Heart left ventricle (tissue), 16 donors: ENCODE measurements at regions not wholly inside any gene's neighbourhood (a gene's known extent, or its start where the extent isn't known, plus 50 kb on each side); places are given as distances from the start of the nearest gene placed in this dataset.

ENCODE experiments used
- ATAC-seq, 4 donors: fragments of 200-7000 bp; cut with Tn5 transposase; one replicate each; pipeline ENCODE4 v1.9.1; 2020 to 2022; ENCODE audit warnings: moderate library complexity in 4 of 4, mild to moderate bottlenecking in 3 of 4, moderate number of reproducible peaks in 1 of 4
- DNase-seq, 5 donors: peaks; one replicate each; pipeline ENCODE4 v3.0.0-alpha.2; 2020
- H3K27ac ChIP-seq, 12 donors: fragments of 200-600 bp; sonication (generic) in 4 of 12; one replicate each; pipeline versions ENCODE4 v1.5.0 to v1.8.0; 2016 to 2022; ENCODE audit warnings: mild to moderate bottlenecking in 2 of 12
- H3K27me3 ChIP-seq, 9 donors: fragments of 200-600 bp; sonication (generic) in 2 of 9; one replicate each; pipeline versions ENCODE4 v1.5.1 to v1.8.0; 2016 to 2022; ENCODE audit warnings: mild to moderate bottlenecking in 3 of 9
- H3K36me3 ChIP-seq, 9 donors: fragments of 200-600 bp; sonication (generic) in 2 of 9; one replicate each; pipeline versions ENCODE4 v1.5.0 to v1.8.0; 2018 to 2022; ENCODE audit warnings: mild to moderate bottlenecking in 2 of 9
- H3K4me1 ChIP-seq, 12 donors: fragments of 200-600 bp; sonication (generic) in 4 of 12; one replicate each; pipeline versions ENCODE4 v1.5.0 to v1.8.0; 2016 to 2022; ENCODE audit warnings: mild to moderate bottlenecking in 3 of 12
- H3K4me3 ChIP-seq, 12 donors: fragments of 200-600 bp; sonication (generic) in 4 of 12; one replicate each; pipeline versions ENCODE4 v1.5.0 to v1.8.0; 2017 to 2022; ENCODE audit warnings: mild to moderate bottlenecking in 9 of 12, moderate library complexity in 4 of 12
- H3K9me3 ChIP-seq, 12 donors: fragments of 200-600 bp; sonication (generic) in 4 of 12; one replicate each; pipeline versions ENCODE4 v1.5.0 to v1.8.0; 2016 to 2022; ENCODE audit warnings: mild to moderate bottlenecking in 1 of 12
- CTCF ChIP-seq, 12 donors: fragments of 200-600 bp; sonication (generic) in 4 of 12; IDR thresholded peaks; one replicate each; pipeline versions ENCODE4 v1.5.0 to v1.8.0; 2018 to 2022; ENCODE audit warnings: antibody characterized with exemption in 12 of 12, mild to moderate bottlenecking in 5 of 12
- POLR2A ChIP-seq, 2 donors: fragments of 450-650 bp; IDR thresholded peaks; one replicate each; pipeline ENCODE4 v1.6.1; 2017; ENCODE audit warnings: antibody characterized with exemption in 2 of 2, mild to moderate bottlenecking in 2 of 2, moderate library complexity in 2 of 2
- WGBS, 4 donors: extraction: QIAGEN DNeasy Blood & Tissue Kit in 2 of 4; methylation state at CpG; one replicate each; pipeline versions ENCODE4 v1.1.5 to v1.1.7; 2013 to 2018; 5-methylcytosine and 5-hydroxymethylcytosine counted together
- intact Hi-C, 10 donors: fragments of 100-400 bp; cut with DNase I; formaldehyde crosslinking; loops; one replicate each; pipeline versions ENCODE4 v1.11.1 to v1.14.2; 2022
- donor health status: ischemic (EF 13 %, LVEDD 7.1; RV severe dilation, severe dysfunction).
- donor health status: healthy with polysubstance abuse.
- donor health status: DM: no; HTN: yes; CAD: no.
- donor health status: DM: no; HTN: no; CAD: no.
- donor health status: ischemic (EF 25% LVEDD 6.9; RV normal size, moderate dysfunction).
- donor health status: ischemic (EF 25% LVEDD 5.7; RV mildly dilated, moderate dysfunction).
- donor health status: healthy.
- donor health status: DM: yes; HTN: yes; CAD: no.
- donor health status: ischemic (EF 35%, LVEDD 5.7; RV mildly dilated, moderate dysfunction).
- donor health status: nonischemic (EF 11% LVEDD 7.7; RV severe dilation, severe dysfunction).
- donor health status: DM: yes; HTN: yes; CAD: no.
- donor health status: PGD.
- donor health status: ischemic (EF 29% LVEDD 5.4; RV normal size, mild dysfunction).
- donor health status: nonischemic (EF 23%, LVEDD 6.1; RV moderate dilation, normal function).

GRCh38 chr6:153966001-153966400, 73.0 kb upstream of the OPRM1 start:
- DNase-seq (no peak), ATAC-seq (no peak)
- intact Hi-C loops, result no loop called here
- Histone ChIP-seq H3K4me3 (no peak overlapping the region), H3K27ac (no peak overlapping the region), H3K4me1 (no peaks in the 10 kb centered on the region), H3K9me3 (no peaks in the 10 kb centered on the region), H3K27me3 (no peaks in the 10 kb centered on the region), H3K36me3 (no peaks in the 10 kb centered on the region)
- 64 to 68% (median 67%) methylated on average over 4 of the region's 4 CpGs for WGBS, 4 donors
- TF ChIP-seq CTCF (IDR thresholded peaks at IDR 0.05), result no peak
- no peak for TF ChIP-seq POLR2A (IDR thresholded peaks at IDR 0.05)

- Histone ChIP-seq H3K4me1 (no peaks in the 10 kb centered on the region), H3K9me3 (no peaks in the 10 kb centered on the region), H3K4me3 (no peak overlapping the region), H3K27ac (no peak overlapping the region), H3K36me3 (no peaks in the 10 kb centered on the region), H3K27me3 (no peaks in the 10 kb centered on the region)
- ATAC-seq (no peak), DNase-seq (no peak)
- intact Hi-C loops, result no loop called here
- WGBS, 4 donors, result 52 to 69% (median 65%) methylated on average over 3 of the region's 3 CpGs
- TF ChIP-seq POLR2A (IDR thresholded peaks at IDR 0.05) (no peak), CTCF (IDR thresholded peaks at IDR 0.05) (no peak)
Observed at GRCh38 chr6:153963352-153963751, 75.7 kb upstream of the OPRM1 start.

GRCh38 chr6:153962555-153962954, 76.5 kb upstream of the OPRM1 start:
- no peak overlapping the region for H3K27ac ChIP-seq
- H3K4me1 ChIP-seq, result no peaks in the 10 kb centered on the region
- 71 to 76% (median 74%) methylated on average over 2 of the region's 2 CpGs for WGBS, 4 donors
- H3K27me3 ChIP-seq, result no peaks in the 10 kb centered on the region
- ATAC-seq (no peak), DNase-seq (no peak)
- H3K9me3 ChIP-seq, result no peaks in the 10 kb centered on the region
- H3K4me3 ChIP-seq, result no peak overlapping the region
- TF ChIP-seq CTCF (IDR thresholded peaks at IDR 0.05) (no peak), POLR2A (IDR thresholded peaks at IDR 0.05) (no peak)
- no peaks in the 10 kb centered on the region for H3K36me3 ChIP-seq
- intact Hi-C loops, result no loop called here

GRCh38 chr6:153960741-153961140, 78.3 kb upstream of the OPRM1 start:
- intact Hi-C loops, result no loop called here
- 53 to 82% (median 61%) methylated on average over 1 of the region's 1 CpG for WGBS, 4 donors
- no peak for ATAC-seq

More at GRCh38 chr6:153960741-153961140, 78.3 kb upstream of the OPRM1 start:
- H3K27me3 ChIP-seq, result no peaks in the 10 kb centered on the region
- H3K27ac ChIP-seq, result no peak overlapping the region
- no peak for DNase-seq
- H3K4me3 ChIP-seq, result no peak overlapping the region
- TF ChIP-seq POLR2A (IDR thresholded peaks at IDR 0.05) (no peak), CTCF (IDR thresholded peaks at IDR 0.05) (no peak)
- no peaks in the 10 kb centered on the region for H3K36me3 ChIP-seq
- H3K4me1 ChIP-seq, result no peaks in the 10 kb centered on the region
- H3K9me3 ChIP-seq, result no peaks in the 10 kb centered on the region
